Right lobe of liver (tissue), 6 donors: ENCODE measurements at regions not wholly inside any gene's neighbourhood (a gene's known extent, or its start where the extent isn't known, plus 50 kb on each side); places are given as distances from the start of the nearest gene placed in this dataset.

Source experiments
- ATAC-seq, 4 donors: fragments of 200-7000 bp; cut with Tn5 transposase; one replicate each; pipeline ENCODE4 v1.9.1; 2020; ENCODE audit warnings: mild to moderate bottlenecking in 4 of 4, moderate library complexity in 4 of 4
- DNase-seq, 3 donors: peaks; one replicate each; pipeline ENCODE4 v3.0.0-alpha.2; 2020
- H3K27ac ChIP-seq, 3 donors: fragments of 200-600 bp; one replicate each; pipeline ENCODE4 v1.8.0; 2022
- H3K27me3 ChIP-seq, 2 donors: fragments of 200-600 bp; one replicate each; pipeline ENCODE4 v1.8.0; 2022
- H3K36me3 ChIP-seq, 4 donors: fragments of 200-600 bp; sonication (generic) in 1 of 4; one replicate each; pipeline versions ENCODE4 v1.5.1 to v1.8.0; 2017 to 2022; ENCODE audit warnings: control low read depth in 1 of 4
- H3K4me1 ChIP-seq, 4 donors: fragments of 200-600 bp; sonication (generic) in 1 of 4; one replicate each; pipeline versions ENCODE4 v1.5.1 to v1.8.0; 2017 to 2022; ENCODE audit warnings: control low read depth in 1 of 4
- H3K4me3 ChIP-seq, 3 donors: fragments of 200-600 bp; one replicate each; pipeline ENCODE4 v1.8.0; 2022
- H3K9me3 ChIP-seq, 4 donors: fragments of 200-600 bp; sonication (generic) in 1 of 4; one replicate each; pipeline versions ENCODE4 v1.5.1 to v1.8.0; 2017 to 2022; ENCODE audit warnings: control low read depth in 1 of 4
- POLR2A ChIP-seq: fragments of 450-650 bp; IDR thresholded peaks from one replicate; pipeline ENCODE4 v1.6.1; 2017; ENCODE audit warnings: antibody characterized with exemption, mild to moderate bottlenecking
- WGBS: methylation state at CpG from one replicate; pipeline ENCODE4 v1.1.6; 2018; ENCODE audit warnings: low coverage, low lambda C conversion rate; ENCODE audit not compliant: insufficient coverage; ENCODE audit errors: missing lambda C conversion rate; 5-methylcytosine and 5-hydroxymethylcytosine counted together
- intact Hi-C, 2 donors: fragments of 100-400 bp; cut with DNase I; formaldehyde crosslinking; loops; one replicate each; pipeline versions ENCODE4 v1.11.2 to v1.14.1; 2022
- TF ChIP-seq, protein P1 (sequence below), 4 donors: fragments of 200-600 bp in 3 of 4; fragments of 450-650 bp in 1 of 4; IDR thresholded peaks; one replicate each; pipeline versions ENCODE4 v1.5.1 to v1.8.0; 2016 to 2022; ENCODE audit warnings: antibody characterized with exemption in 4 of 4, mild to moderate bottlenecking in 2 of 4
- donor health status: DM: no; HTN: yes; CAD: no.
- donor health status: DM: no; HTN: no; CAD: no.
- donor health status: DM: no; HTN: no; CAD: no.
- donor health status: DM: no; HTN: yes; CAD: no.
- donor health status: DM: no; HTN: yes; CAD: no.

GRCh38 chr2:67039058-67039457 is 358.1 kb upstream of the ETAA1 start:
- Histone ChIP-seq H3K4me3 (no peak overlapping the region), H3K4me1 (peaks cover 0 to 32% (median 15%) of the 10 kb centered on the region in 4 donors), H3K36me3 (no peaks in the 10 kb centered on the region), H3K9me3 (no peaks in the 10 kb centered on the region), H3K27ac (no peak overlapping the region), H3K27me3 (no peaks in the 10 kb centered on the region)
- intact Hi-C loops: no loop called here
- DNase-seq (no peak), ATAC-seq (no peak)
- TF ChIP-seq, protein P1, sequence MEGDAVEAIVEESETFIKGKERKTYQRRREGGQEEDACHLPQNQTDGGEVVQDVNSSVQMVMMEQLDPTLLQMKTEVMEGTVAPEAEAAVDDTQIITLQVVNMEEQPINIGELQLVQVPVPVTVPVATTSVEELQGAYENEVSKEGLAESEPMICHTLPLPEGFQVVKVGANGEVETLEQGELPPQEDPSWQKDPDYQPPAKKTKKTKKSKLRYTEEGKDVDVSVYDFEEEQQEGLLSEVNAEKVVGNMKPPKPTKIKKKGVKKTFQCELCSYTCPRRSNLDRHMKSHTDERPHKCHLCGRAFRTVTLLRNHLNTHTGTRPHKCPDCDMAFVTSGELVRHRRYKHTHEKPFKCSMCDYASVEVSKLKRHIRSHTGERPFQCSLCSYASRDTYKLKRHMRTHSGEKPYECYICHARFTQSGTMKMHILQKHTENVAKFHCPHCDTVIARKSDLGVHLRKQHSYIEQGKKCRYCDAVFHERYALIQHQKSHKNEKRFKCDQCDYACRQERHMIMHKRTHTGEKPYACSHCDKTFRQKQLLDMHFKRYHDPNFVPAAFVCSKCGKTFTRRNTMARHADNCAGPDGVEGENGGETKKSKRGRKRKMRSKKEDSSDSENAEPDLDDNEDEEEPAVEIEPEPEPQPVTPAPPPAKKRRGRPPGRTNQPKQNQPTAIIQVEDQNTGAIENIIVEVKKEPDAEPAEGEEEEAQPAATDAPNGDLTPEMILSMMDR (IDR thresholded peaks at IDR 0.05): no peak
- TF ChIP-seq POLR2A: no peak
- 85% methylated on average over 3 of the region's 3 CpGs for WGBS

- H3K9me3 ChIP-seq: no peaks in the 10 kb centered on the region
- WGBS: 2% methylated on average over 2 of the region's 2 CpGs
- no peaks in the 10 kb centered on the region for H3K27me3 ChIP-seq
- no peak for DNase-seq
- H3K4me3 ChIP-seq: no peak overlapping the region
- peaks cover 0 to 32% (median 15%) of the 10 kb centered on the region in 4 donors for H3K4me1 ChIP-seq
- H3K36me3 ChIP-seq: no peaks in the 10 kb centered on the region
- no peak for TF ChIP-seq POLR2A
- intact Hi-C loops: no loop called here
- ATAC-seq: peak in 2 of 4 donors; percentile 11 to 18
- peak overlapping the region in 2 of 3 donors; percentile 24 to 28 for H3K27ac ChIP-seq
These were observed 357.5 kb upstream of the ETAA1 start for GRCh38 chr2:67039517-67040103.

GRCh38 chr2:67041051-67041450 is 356.1 kb upstream of the ETAA1 start:
- H3K27ac ChIP-seq: no peak overlapping the region
- TF ChIP-seq POLR2A: no peak
- TF ChIP-seq, protein P1 (IDR thresholded peaks at IDR 0.05): no peak
- 21% methylated on average over 1 of the region's 1 CpG for WGBS
- peaks cover 0 to 32% (median 15%) of the 10 kb centered on the region in 4 donors for H3K4me1 ChIP-seq
- H3K9me3 ChIP-seq: no peaks in the 10 kb centered on the region
- H3K36me3 ChIP-seq: no peaks in the 10 kb centered on the region
- ATAC-seq (no peak), DNase-seq (no peak)
- intact Hi-C loops: no loop called here
- H3K27me3 ChIP-seq: no peaks in the 10 kb centered on the region
- H3K4me3 ChIP-seq: no peak overlapping the region

GRCh38 chr2:67043781-67044478 is 353.2 kb upstream of the ETAA1 start:
- Histone ChIP-seq H3K4me3 (no peak overlapping the region), H3K4me1 (peaks cover 0 to 13% (median 6%) of the 10 kb centered on the region in 4 donors), H3K27me3 (no peaks in the 10 kb centered on the region), H3K9me3 (no peaks in the 10 kb centered on the region), H3K36me3 (no peaks in the 10 kb centered on the region), H3K27ac (no peak overlapping the region)
- 83% methylated on average over 3 of the region's 3 CpGs for WGBS
- DNase-seq (no peak), ATAC-seq (no peak)
- intact Hi-C loops: no loop called here
- TF ChIP-seq POLR2A: no peak
- TF ChIP-seq, protein P1 (IDR thresholded peaks at IDR 0.05): no peak

DNA sequence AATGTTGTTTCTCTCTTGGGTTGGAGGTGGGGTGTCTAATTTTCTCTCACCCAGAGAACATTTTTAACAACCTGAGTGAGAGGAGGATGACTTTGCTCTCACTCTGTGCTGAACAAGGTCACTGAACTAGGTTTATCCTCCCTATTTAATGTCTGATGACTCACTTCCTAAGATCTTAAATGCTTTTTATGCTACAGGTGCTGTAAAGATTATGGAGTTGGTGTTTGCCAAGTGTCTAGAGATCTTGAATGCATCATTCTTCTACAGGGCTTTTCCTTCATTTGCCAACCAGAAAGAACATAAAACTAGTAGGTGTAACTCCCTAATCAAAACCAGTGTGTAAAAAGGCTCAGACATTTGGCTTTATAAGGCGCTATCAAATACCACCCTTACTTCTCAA is 350.5 kb upstream of the ETAA1 start:
- intact Hi-C loops: no loop called here
- no peak for TF ChIP-seq POLR2A
- TF ChIP-seq, protein P1 (IDR thresholded peaks at IDR 0.05): no peak
- no peaks in the 10 kb centered on the region for H3K4me1 ChIP-seq
- no peak overlapping the region for H3K4me3 ChIP-seq
- DNase-seq (no peak), ATAC-seq (no peak)
- WGBS: 100% methylated on average over 1 of the region's 1 CpG
- no peaks in the 10 kb centered on the region for H3K27me3 ChIP-seq
- H3K9me3 ChIP-seq: no peaks in the 10 kb centered on the region
- H3K27ac ChIP-seq: no peak overlapping the region
- H3K36me3 ChIP-seq: no peaks in the 10 kb centered on the region
